MV-4-11 (cell line): ENCODE measurements at regions not wholly inside any gene's neighbourhood (a gene's known extent, or its start where the extent isn't known, plus 50 kb on each side); places are given as distances from the start of the nearest gene placed in this dataset.
"Not testable (repeated sequence)": the region's sequence is repeated elsewhere in the genome, so short reads cannot be mapped to it uniquely, and the experiment has no call there.

Source experiments
- DNase-seq: peaks from one replicate; lab custom pipeline; 2025; lab: John Stamatoyannopoulos, UW

DNA sequence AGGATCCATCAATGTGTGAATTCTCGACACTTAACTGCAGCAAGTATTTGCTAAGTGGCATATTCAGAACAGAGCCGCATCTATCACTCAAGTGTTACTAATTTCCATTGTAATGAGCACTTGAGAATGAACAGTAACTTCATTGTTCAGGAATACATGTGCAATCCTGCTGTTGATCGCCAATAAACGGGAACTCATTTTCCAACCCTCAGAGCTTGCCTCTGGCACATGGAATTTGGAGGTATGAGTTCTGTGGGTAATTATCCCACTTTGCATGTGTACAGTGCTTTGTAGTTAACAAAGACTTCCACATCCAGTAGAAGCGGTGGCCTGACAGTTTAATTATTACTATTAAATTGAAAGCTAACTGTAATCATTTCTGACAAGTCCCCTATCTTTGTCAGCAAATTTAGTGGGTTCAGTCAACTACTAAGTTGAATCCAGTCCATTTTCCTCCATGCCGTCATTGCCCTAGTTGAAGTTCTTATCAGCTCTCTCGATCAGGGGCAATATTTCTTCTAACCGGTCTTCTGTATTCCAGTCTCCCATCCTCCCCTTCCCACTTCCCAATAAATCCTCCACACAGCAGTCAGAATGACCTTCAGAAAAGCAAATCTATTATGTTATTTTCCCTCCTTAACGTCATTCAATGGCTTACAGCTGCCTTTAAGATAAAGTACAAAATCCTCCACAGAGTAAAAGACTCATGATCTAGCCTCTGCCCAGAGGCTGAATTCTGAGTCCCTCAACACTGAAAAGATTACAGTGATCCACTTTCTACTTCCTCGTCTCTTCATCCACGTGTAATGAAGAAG is 62.4 kb upstream of the GBA3 start:
- DNase-seq = not testable (repeated sequence)

DNA sequence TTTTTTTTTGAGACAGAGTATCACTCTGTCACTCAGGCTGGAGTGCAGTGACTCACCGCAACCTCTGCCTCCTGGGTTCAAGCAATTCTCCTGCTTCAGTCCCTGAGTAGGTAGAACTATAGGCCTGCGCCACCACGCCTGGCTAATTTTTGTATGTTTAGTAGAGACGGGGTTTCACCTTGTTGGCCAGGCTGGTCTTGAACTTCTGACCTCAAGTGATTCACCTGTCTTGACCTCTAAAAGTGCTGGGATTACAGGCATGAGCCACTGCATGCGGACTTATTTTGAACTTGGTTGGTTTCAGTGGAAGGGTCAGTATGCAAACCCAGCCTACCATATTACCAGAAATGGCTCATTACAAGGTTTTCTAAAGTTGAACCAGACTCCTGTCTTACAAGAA is 61.6 kb upstream of the GBA3 start:
- DNase-seq = not testable (repeated sequence)

DNA sequence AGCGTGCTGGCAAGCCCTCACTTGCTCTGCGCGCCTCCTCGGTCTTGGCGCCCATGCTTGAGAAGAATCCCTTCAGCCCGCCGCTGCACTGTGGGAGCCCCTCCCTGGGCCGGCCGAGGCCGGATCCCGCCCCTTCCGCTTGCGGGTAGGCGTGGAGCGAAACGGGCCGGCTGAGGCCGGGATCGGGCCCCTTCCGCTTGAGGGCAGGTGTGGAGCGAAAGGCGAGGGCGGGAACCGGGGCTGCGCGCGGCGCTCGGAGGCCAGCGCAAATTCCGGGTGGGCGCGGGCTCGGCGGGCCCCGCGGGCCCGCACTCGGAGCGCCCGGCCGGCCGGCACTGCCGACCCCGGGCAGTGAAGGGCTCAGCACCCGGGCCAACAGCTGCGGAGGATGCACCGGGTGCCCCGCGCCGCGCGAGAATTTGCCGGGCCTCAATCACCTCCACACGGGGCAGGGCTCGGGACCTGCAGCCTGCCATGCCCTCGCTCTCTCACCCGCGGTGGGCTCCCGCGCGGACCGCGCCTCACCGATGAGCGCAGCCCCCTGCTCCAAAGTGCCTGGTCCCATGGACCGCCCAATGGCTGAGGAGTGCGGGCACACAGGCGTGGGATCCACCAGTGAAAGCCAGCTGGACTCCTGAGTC is 58.1 kb upstream of the GBA3 start:
- DNase-seq = no peak

GRCh38 chr4:22635182-22635549 is 57.6 kb upstream of the GBA3 start:
- not testable (repeated sequence) for DNase-seq

DNA sequence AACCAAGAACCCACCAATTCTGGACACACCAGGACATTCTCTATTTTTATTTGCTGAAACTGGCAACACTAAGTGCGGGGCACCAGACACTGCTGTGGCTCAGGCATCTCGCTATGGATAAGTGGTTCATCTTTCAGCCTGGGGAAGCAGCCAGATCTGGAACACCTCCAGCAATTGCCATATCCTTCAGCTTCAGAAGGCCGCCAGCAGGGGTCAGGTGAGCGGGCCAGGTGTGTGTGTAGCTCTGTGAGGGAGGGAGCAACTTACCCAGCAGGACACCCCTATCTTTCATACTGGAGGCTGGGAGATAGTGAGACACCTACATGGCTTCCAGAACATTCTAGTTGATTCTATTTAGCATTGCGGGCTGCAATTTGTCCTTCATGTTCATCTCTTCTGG is 57.0 kb upstream of the GBA3 start:
- no peak for DNase-seq

DNA sequence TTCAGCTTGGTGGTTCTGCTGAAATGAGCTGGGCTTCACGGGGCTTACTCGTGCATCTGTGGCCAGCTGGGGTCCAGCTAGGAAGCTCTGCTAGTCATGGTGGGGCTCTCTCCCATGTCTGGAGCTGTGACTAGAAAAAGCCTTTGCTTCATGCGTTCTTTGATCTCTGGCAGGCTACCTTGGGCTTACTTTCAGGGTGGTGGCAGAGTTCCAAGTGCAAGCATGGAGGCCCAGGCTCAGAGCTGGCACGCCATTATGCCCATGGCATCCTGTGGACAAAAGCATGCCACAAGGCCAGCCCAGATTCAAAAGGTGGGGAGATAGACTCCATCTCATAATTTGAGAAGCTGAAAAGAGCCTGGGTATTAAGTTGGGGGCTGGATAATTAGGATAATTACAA is 55.4 kb upstream of the GBA3 start:
- DNase-seq = no peak
